NB4 (cell line): ENCODE measurements at regions not wholly inside any gene's neighbourhood (a gene's known extent, or its start where the extent isn't known, plus 50 kb on each side); places are given as distances from the start of the nearest gene placed in this dataset.

ENCODE experiments used
- DNase-seq: peaks from one replicate; pipeline ENCODE4 v3.0.0; 2010; ENCODE audit warnings: low read depth
- H3K4me3 ChIP-seq: one replicate; pipeline ENCODE4 v1.5.1; 2011; ENCODE audit warnings: mild to moderate bottlenecking, low read depth, low read length, moderate library complexity
- MAX ChIP-seq: IDR thresholded peaks from 2 replicates; pipeline ENCODE4 v1.6.1; 2011; ENCODE audit warnings: low read depth, low read length
- MYC ChIP-seq: IDR thresholded peaks from 2 replicates; pipeline ENCODE4 v1.6.1; 2011; ENCODE audit warnings: low read depth, low read length
- POLR2A ChIP-seq: IDR thresholded peaks from 2 replicates; pipeline ENCODE4 v1.6.1; 2011; ENCODE audit warnings: mild to moderate bottlenecking; ENCODE audit not compliant: insufficient read length; ENCODE audit errors: extremely low read depth
- TF ChIP-seq, protein P1 (sequence below): IDR thresholded peaks from one replicate; pipeline ENCODE4 v1.5.1; 2012; ENCODE audit warnings: low read depth, low read length

DNA sequence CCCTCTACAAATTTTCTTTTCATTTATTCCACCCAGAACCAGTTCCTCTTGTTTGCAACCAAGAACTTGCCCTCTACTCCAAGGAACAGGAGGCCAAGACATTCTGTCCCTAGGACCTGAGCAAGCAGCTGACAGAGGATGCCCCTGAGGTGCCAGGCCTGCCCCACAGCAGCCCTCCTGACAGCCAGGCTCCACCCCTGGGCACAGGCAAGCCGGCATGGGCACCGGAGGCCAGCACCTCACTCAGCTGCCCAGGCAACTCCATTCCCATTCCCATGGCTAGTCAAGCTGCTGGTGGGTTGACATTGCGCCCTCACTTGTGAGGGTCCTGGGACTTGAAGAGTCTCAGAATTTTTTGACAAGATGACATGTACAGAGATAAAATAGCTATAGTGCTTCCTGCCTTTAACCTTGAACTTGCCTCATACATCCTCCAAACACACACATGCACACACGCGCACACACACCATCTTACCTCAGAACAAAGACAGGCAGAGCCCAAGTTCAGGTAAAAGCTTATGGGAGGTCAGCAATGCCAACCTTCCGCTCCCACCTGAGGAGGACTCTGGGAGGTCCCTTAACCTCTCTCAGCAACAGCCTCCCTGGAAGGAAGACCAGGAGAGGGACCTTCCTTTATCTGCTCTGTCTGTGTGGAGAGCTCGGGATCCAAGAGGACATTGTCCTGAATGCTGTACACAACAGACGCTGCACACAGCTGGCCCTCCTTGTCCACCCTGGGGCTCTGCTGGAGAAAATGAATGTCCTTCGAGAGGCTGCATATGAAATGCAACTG is 620.9 kb upstream of the CADM1 start:
- TF ChIP-seq MAX (no peak), MYC (no peak), POLR2A (no peak)
- TF ChIP-seq, protein P1, sequence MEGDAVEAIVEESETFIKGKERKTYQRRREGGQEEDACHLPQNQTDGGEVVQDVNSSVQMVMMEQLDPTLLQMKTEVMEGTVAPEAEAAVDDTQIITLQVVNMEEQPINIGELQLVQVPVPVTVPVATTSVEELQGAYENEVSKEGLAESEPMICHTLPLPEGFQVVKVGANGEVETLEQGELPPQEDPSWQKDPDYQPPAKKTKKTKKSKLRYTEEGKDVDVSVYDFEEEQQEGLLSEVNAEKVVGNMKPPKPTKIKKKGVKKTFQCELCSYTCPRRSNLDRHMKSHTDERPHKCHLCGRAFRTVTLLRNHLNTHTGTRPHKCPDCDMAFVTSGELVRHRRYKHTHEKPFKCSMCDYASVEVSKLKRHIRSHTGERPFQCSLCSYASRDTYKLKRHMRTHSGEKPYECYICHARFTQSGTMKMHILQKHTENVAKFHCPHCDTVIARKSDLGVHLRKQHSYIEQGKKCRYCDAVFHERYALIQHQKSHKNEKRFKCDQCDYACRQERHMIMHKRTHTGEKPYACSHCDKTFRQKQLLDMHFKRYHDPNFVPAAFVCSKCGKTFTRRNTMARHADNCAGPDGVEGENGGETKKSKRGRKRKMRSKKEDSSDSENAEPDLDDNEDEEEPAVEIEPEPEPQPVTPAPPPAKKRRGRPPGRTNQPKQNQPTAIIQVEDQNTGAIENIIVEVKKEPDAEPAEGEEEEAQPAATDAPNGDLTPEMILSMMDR, result no peak
- no peak for DNase-seq
- no peak overlapping the region for H3K4me3 ChIP-seq

DNA sequence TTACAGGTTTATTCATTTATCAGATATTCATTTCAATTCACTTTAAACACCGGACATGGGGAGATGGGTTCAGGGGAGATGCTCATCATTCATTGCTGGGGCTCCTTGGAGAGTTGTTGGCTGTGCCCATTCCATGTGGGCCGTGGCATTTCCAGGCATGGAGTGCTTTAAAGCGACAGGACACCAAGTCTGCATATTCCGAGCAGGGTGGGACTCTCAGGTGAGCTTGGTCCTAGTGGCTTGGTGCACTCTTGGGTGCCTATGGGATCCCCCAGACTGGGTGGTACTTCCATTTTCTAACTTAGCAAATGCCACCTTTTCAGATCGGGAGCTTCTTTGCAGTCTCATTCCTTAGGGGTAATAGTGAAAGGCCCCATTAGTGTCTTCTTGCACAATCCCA is 619.5 kb upstream of the CADM1 start:
- DNase-seq, result no peak
- no peak overlapping the region for H3K4me3 ChIP-seq
- TF ChIP-seq MYC (no peak), POLR2A (no peak), MAX (no peak)
- TF ChIP-seq, protein P1, result no peak

DNA sequence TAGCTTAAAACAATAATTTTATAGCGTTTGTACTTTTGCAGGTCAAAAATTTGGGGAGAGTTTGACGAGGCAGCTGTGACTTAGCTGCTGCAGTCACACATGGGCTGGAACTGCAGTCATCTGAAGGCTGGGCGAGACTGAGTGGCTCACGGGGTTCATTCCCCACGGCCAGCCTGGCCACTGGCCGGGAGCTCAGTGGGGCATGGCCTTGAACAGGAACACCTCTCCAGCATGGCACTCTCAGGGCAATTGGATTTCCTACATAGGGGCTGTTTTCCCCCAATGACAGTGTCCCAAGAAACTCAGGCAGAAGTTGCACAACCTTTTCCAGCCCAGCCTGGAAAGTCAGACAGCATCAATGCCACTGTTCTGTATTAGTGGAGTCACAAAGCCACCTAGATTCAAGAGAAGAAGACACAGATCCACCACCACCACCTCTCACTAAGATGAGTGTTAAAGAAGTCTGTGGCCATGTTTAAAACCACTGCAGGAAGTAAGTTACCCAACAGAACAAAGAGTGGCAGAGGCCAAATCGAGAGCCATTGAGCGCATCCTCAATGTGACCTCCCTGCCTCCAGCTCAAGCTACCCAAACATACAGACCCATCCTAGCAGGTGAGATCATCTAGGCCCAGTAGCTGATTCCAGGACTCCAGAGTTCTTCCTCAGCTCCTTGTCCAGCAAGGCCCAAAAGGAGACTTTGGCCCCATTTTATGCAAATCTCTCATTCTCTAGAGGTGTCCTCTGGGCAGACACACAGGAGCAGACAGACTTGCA is 618.7 kb upstream of the CADM1 start:
- TF ChIP-seq, protein P1, result no peak
- TF ChIP-seq MYC (no peak), POLR2A (no peak), MAX (no peak)
- no peak for DNase-seq
- H3K4me3 ChIP-seq, result no peak overlapping the region

- DNase-seq, result no peak
- no peak for TF ChIP-seq POLR2A
- no peak for TF ChIP-seq MAX
- no peak for TF ChIP-seq MYC
- TF ChIP-seq, protein P1, result no peak
- H3K4me3 ChIP-seq, result no peak overlapping the region
Observed at GRCh38 chr11:116119158-116119557, 614.9 kb upstream of the CADM1 start.

GRCh38 chr11:116118138-116118470 is 613.9 kb upstream of the CADM1 start:
- DNase-seq, result no peak
- TF ChIP-seq POLR2A (no peak), MAX (no peak), MYC (no peak)
- TF ChIP-seq, protein P1, result no peak
- H3K4me3 ChIP-seq, result no peak overlapping the region
